ENCODE measurements at regions not wholly inside any gene's neighbourhood (a gene's known extent, or its start where the extent isn't known, plus 50 kb on each side); places are given as distances from the start of the nearest gene placed in this dataset.
A peak's percentile ranks its signal among the peaks of the same experiment; 100 is the strongest.

GRCh38 chr11:80162387-80162786 lies 721.6 kb upstream of the TENM4 start:
- DNase-seq = no peak
- in situ Hi-C loops (cut with MboI; ENCODE audit: low pct_unique_long_range_greater_than_20kb, low sequenced_read_pairs) = loop anchor here (25.0 kb wide), 1 partner anchor 450 kb away; no protein-coding TSS in a partner anchor

GRCh38 chr11:80157447-80157846 lies 716.6 kb upstream of the TENM4 start:
- no peak for DNase-seq
- in situ Hi-C loops (cut with MboI; ENCODE audit: low pct_unique_long_range_greater_than_20kb, low sequenced_read_pairs) = loop anchor here (25.0 kb wide), 1 partner anchor 445 kb away; no protein-coding TSS in a partner anchor

- no peak for DNase-seq
- in situ Hi-C loops (cut with MboI; ENCODE audit: low pct_unique_long_range_greater_than_20kb, low sequenced_read_pairs) = loop anchor here (25.0 kb wide), 1 partner anchor 444 kb away; no protein-coding TSS in a partner anchor
These were observed 715.2 kb upstream of the TENM4 start for GRCh38 chr11:80156062-80156461.

GRCh38 chr11:80155412-80156017 lies 714.7 kb upstream of the TENM4 start:
- in situ Hi-C loops (cut with MboI; ENCODE audit: low pct_unique_long_range_greater_than_20kb, low sequenced_read_pairs) = loop anchor here (25.0 kb wide), 1 partner anchor 443 kb away; no protein-coding TSS in a partner anchor
- peak; percentile 52 for DNase-seq

GRCh38 chr11:80146232-80146631 lies 705.4 kb upstream of the TENM4 start:
- in situ Hi-C loops (cut with MboI; ENCODE audit: low pct_unique_long_range_greater_than_20kb, low sequenced_read_pairs) = no loop called here
- no peak for DNase-seq

- DNase-seq = no peak
- in situ Hi-C loops (cut with MboI; ENCODE audit: low pct_unique_long_range_greater_than_20kb, low sequenced_read_pairs) = no loop called here
These were observed 704.2 kb upstream of the TENM4 start for GRCh38 chr11:80144897-80145594.

- DNase-seq = no peak
- in situ Hi-C loops (cut with MboI; ENCODE audit: low pct_unique_long_range_greater_than_20kb, low sequenced_read_pairs) = no loop called here
These were observed 696.2 kb upstream of the TENM4 start for GRCh38 chr11:80136991-80137390.

- in situ Hi-C loops (cut with MboI; ENCODE audit: low pct_unique_long_range_greater_than_20kb, low sequenced_read_pairs) = no loop called here
- no peak for DNase-seq
These were observed 688.6 kb upstream of the TENM4 start for GRCh38 chr11:80129396-80129795.

- DNase-seq = no peak
- in situ Hi-C loops (cut with MboI; ENCODE audit: low pct_unique_long_range_greater_than_20kb, low sequenced_read_pairs) = no loop called here
These were observed 681.4 kb upstream of the TENM4 start for GRCh38 chr11:80122211-80122610.

GRCh38 chr11:80118073-80118472 lies 677.2 kb upstream of the TENM4 start:
- in situ Hi-C loops (cut with MboI; ENCODE audit: low pct_unique_long_range_greater_than_20kb, low sequenced_read_pairs) = no loop called here
- no peak for DNase-seq

- DNase-seq = no peak
- in situ Hi-C loops (cut with MboI; ENCODE audit: low pct_unique_long_range_greater_than_20kb, low sequenced_read_pairs) = no loop called here
These were observed 676.0 kb upstream of the TENM4 start for GRCh38 chr11:80116796-80117195.

- DNase-seq = no peak
- in situ Hi-C loops (cut with MboI; ENCODE audit: low pct_unique_long_range_greater_than_20kb, low sequenced_read_pairs) = no loop called here
These were observed 668.8 kb upstream of the TENM4 start for GRCh38 chr11:80109652-80110051.

GRCh38 chr11:80109031-80109430 lies 668.2 kb upstream of the TENM4 start:
- in situ Hi-C loops (cut with MboI; ENCODE audit: low pct_unique_long_range_greater_than_20kb, low sequenced_read_pairs) = no loop called here
- no peak for DNase-seq

GRCh38 chr11:80107415-80107814 lies 666.6 kb upstream of the TENM4 start:
- in situ Hi-C loops (cut with MboI; ENCODE audit: low pct_unique_long_range_greater_than_20kb, low sequenced_read_pairs) = no loop called here
- no peak for DNase-seq

- in situ Hi-C loops (cut with MboI; ENCODE audit: low pct_unique_long_range_greater_than_20kb, low sequenced_read_pairs) = no loop called here
These were observed 663.4 kb upstream of the TENM4 start for GRCh38 chr11:80104191-80104590.

GRCh38 chr11:80103142-80103859 lies 662.5 kb upstream of the TENM4 start:
- no peak for DNase-seq
- in situ Hi-C loops (cut with MboI; ENCODE audit: low pct_unique_long_range_greater_than_20kb, low sequenced_read_pairs) = no loop called here

More at GRCh38 chr11:80104191-80104590, 663.4 kb upstream of the TENM4 start:
- no peak for DNase-seq

GRCh38 chr11:80097146-80097545 lies 656.3 kb upstream of the TENM4 start:
- no peak for DNase-seq
- in situ Hi-C loops (cut with MboI; ENCODE audit: low pct_unique_long_range_greater_than_20kb, low sequenced_read_pairs) = no loop called here

GRCh38 chr11:80096736-80097135 lies 655.9 kb upstream of the TENM4 start:
- DNase-seq = no peak
- in situ Hi-C loops (cut with MboI; ENCODE audit: low pct_unique_long_range_greater_than_20kb, low sequenced_read_pairs) = no loop called here

- DNase-seq = no peak
- in situ Hi-C loops (cut with MboI; ENCODE audit: low pct_unique_long_range_greater_than_20kb, low sequenced_read_pairs) = no loop called here
These were observed 645.7 kb upstream of the TENM4 start for GRCh38 chr11:80086496-80087055.

GRCh38 chr11:80085563-80085962 lies 644.7 kb upstream of the TENM4 start:
- in situ Hi-C loops (cut with MboI; ENCODE audit: low pct_unique_long_range_greater_than_20kb, low sequenced_read_pairs) = no loop called here
- no peak for DNase-seq
